CD14-positive monocyte (primary cell): ENCODE measurements at regions not wholly inside any gene's neighbourhood (a gene's known extent, or its start where the extent isn't known, plus 50 kb on each side); places are given as distances from the start of the nearest gene placed in this dataset.
"Not testable (repeated sequence)": the region's sequence is repeated elsewhere in the genome, so short reads cannot be mapped to it uniquely, and the experiment has no call there.

Experiments
- DNase-seq, 3 donors: peaks; one replicate each; pipeline ENCODE4 v3.0.0-alpha.2; 2011 to 2022
- H2AFZ ChIP-seq: 2 replicates; pipeline ENCODE4 v1.6.0; 2012; ENCODE audit warnings: mild to moderate bottlenecking, low read depth, low read length, inconsistent platforms; ENCODE audit not compliant: insufficient read depth, poor library complexity, severe bottlenecking
- H3K27ac ChIP-seq, 2 donors: 1 replicate in 1 of 2; 2 replicates in 1 of 2; pipeline ENCODE4 v1.5.1; 2012 to 2013; ENCODE audit warnings: low read length in 2 of 2, control low read depth in 1 of 2, inconsistent platforms in 1 of 2, low read depth in 1 of 2, mild to moderate bottlenecking in 1 of 2
- H3K27me3 ChIP-seq, 2 donors: one replicate each; pipeline versions ENCODE4 v1.6.0 to v1.6.1; 2011 to 2013; ENCODE audit warnings: low read length in 2 of 2; ENCODE audit not compliant: control insufficient read depth in 2 of 2, insufficient read depth in 2 of 2
- H3K36me3 ChIP-seq, 2 donors: replicated peaks in 1 of 2; 1 replicate in 1 of 2; 2 replicates in 1 of 2; pipeline versions ENCODE4 v1.5.1 to v1.6.1; 2012 to 2013; ENCODE audit warnings: low read length in 2 of 2, control low read depth in 1 of 2, inconsistent platforms in 1 of 2, mild to moderate bottlenecking in 1 of 2; ENCODE audit not compliant: insufficient read depth in 2 of 2, control insufficient read depth in 1 of 2
- H3K4me1 ChIP-seq, 2 donors: 1 replicate in 1 of 2; 2 replicates in 1 of 2; pipeline versions ENCODE4 v1.5.1 to v1.6.1; 2012 to 2013; ENCODE audit warnings: low read length in 2 of 2, control low read depth in 1 of 2, inconsistent platforms in 1 of 2, mild to moderate bottlenecking in 1 of 2, moderate library complexity in 1 of 2; ENCODE audit not compliant: insufficient read depth in 2 of 2, control insufficient read depth in 1 of 2
- H3K4me2 ChIP-seq: replicated peaks from 2 replicates; pipeline ENCODE3; 2012; ENCODE audit warnings: low read length, moderate library complexity, mild to moderate bottlenecking; ENCODE audit not compliant: poor library complexity, severe bottlenecking; ENCODE audit errors: extremely low read depth
- H3K4me3 ChIP-seq, 3 experiments: fragments of 200-600 bp in 1 of 3; sonication (generic) in 1 of 3; replicated peaks in 1 of 3; 1 replicate in 2 of 3; 2 replicates in 1 of 3; pipeline ENCODE4 v1.5.1; 2011 to 2013; ENCODE audit warnings: low read length in 3 of 3, mild to moderate bottlenecking in 3 of 3, control low read depth in 2 of 3, low read depth in 2 of 3, inconsistent platforms in 1 of 3, moderate library complexity in 1 of 3
- H3K79me2 ChIP-seq: 2 replicates; pipeline ENCODE4 v1.6.0; 2012; ENCODE audit warnings: mild to moderate bottlenecking, control low read depth, inconsistent platforms, low read length, moderate library complexity; ENCODE audit not compliant: insufficient read depth
- H3K9ac ChIP-seq: 2 replicates; pipeline ENCODE4 v1.6.0; 2017; ENCODE audit warnings: low read length, mild to moderate bottlenecking; ENCODE audit not compliant: insufficient read depth, poor library complexity, severe bottlenecking
- H3K9me3 ChIP-seq, 2 donors: replicated peaks in 1 of 2; 1 replicate in 1 of 2; 2 replicates in 1 of 2; pipeline versions ENCODE4 v1.5.1 to v1.6.1; 2012 to 2013; ENCODE audit warnings: low read length in 2 of 2, control low read depth in 1 of 2; ENCODE audit not compliant: control insufficient read depth in 1 of 2, insufficient read depth in 1 of 2
- H4K20me1 ChIP-seq: 2 replicates; pipeline ENCODE4 v1.6.0; 2012; ENCODE audit warnings: mild to moderate bottlenecking, low read length, control low read depth, moderate library complexity; ENCODE audit not compliant: insufficient read depth
- H3K27ac Mint-ChIP-seq, 7 donors: one replicate each; pipeline ENCODE4 v1.8.0; 2020; ENCODE audit warnings: mild to moderate bottlenecking in 7 of 7, mixed read lengths in 7 of 7, moderate library complexity in 6 of 7, inconsistent platforms in 2 of 7
- H3K27me3 Mint-ChIP-seq, 3 donors: one replicate each; pipeline ENCODE4 v1.8.0; 2021 to 2022; ENCODE audit warnings: low read depth in 3 of 3, mild to moderate bottlenecking in 3 of 3, mixed read lengths in 3 of 3, moderate library complexity in 3 of 3, inconsistent platforms in 1 of 3
- H3K36me3 Mint-ChIP-seq, 2 donors: one replicate each; pipeline ENCODE4 v1.8.0; 2020; ENCODE audit warnings: mixed read lengths in 2 of 2, inconsistent platforms in 1 of 2, mild to moderate bottlenecking in 1 of 2
- H3K4me1 Mint-ChIP-seq: one replicate; pipeline ENCODE4 v1.8.0; 2020; ENCODE audit warnings: mild to moderate bottlenecking, mixed read lengths
- H3K4me3 Mint-ChIP-seq, 2 donors: one replicate each; pipeline ENCODE4 v1.8.0; 2020; ENCODE audit warnings: mild to moderate bottlenecking in 2 of 2, mixed read lengths in 2 of 2, moderate library complexity in 1 of 2
- H3K9me3 Mint-ChIP-seq, 7 donors: one replicate each; pipeline ENCODE4 v1.8.0; 2020 to 2022; ENCODE audit warnings: mixed read lengths in 7 of 7, mild to moderate bottlenecking in 6 of 7, moderate library complexity in 6 of 7, inconsistent platforms in 2 of 7
- WGBS: methylation state at CpG from one replicate; pipeline ENCODE4 v1.1.5; 2013; ENCODE audit warnings: missing lambda C conversion rate; ENCODE audit not compliant: insufficient coverage; 5-methylcytosine and 5-hydroxymethylcytosine counted together
- intact Hi-C, 2 donors: fragments of 100-400 bp; cut with micrococcal nuclease; formaldehyde crosslinking; loops; one replicate each; pipeline versions ENCODE4 v1.15.0 to v1.15.1; 2023
- TF ChIP-seq, protein P1 (sequence below): fragments of 200-600 bp; IDR thresholded peaks from one replicate; pipeline ENCODE4 v1.8.0; 2022; ENCODE audit warnings: antibody characterized with exemption, mild to moderate bottlenecking

DNA sequence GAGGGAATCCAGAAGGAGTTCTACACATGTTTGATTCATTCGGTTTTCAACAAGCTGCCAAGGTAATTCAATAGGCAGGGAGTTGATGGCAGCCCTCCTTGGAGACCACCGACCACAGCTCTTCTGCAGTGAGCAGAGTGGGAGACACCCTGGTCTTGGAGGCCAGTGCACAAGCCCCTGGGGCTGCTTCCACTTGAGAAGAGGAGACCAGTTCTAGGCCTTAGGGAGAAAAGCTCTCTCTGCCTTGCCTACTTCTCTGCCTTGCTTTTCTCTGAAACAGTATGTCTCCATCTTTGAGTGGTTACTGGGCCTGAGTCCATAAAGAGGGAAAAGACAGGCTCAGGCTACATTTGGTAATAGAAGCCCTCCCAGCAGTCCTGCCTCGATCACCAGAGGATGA lies 671.9 kb downstream of the UQCRFS1 start:
- Histone ChIP-seq H3K4me2 (no peak overlapping the region), H3K4me1 (no peaks in the 10 kb centered on the region), H3K79me2 (no peaks in the 10 kb centered on the region), H2AFZ (no peak overlapping the region), H3K27me3 (no peaks in the 10 kb centered on the region), H3K9ac (no peak overlapping the region), H3K27ac (no peak overlapping the region), H4K20me1 (no peaks in the 10 kb centered on the region), H3K36me3 (no peaks in the 10 kb centered on the region), H3K4me3 (no peak overlapping the region), H3K9me3 (peaks cover 0 to 6% of the 10 kb centered on the region in 2 donors)
- 100% methylated on average over 3 of the region's 3 CpGs for WGBS
- H3K36me3 Mint-ChIP-seq, result no peaks in the 10 kb centered on the region
- H3K4me3 Mint-ChIP-seq, result no peak overlapping the region
- TF ChIP-seq, protein P1, sequence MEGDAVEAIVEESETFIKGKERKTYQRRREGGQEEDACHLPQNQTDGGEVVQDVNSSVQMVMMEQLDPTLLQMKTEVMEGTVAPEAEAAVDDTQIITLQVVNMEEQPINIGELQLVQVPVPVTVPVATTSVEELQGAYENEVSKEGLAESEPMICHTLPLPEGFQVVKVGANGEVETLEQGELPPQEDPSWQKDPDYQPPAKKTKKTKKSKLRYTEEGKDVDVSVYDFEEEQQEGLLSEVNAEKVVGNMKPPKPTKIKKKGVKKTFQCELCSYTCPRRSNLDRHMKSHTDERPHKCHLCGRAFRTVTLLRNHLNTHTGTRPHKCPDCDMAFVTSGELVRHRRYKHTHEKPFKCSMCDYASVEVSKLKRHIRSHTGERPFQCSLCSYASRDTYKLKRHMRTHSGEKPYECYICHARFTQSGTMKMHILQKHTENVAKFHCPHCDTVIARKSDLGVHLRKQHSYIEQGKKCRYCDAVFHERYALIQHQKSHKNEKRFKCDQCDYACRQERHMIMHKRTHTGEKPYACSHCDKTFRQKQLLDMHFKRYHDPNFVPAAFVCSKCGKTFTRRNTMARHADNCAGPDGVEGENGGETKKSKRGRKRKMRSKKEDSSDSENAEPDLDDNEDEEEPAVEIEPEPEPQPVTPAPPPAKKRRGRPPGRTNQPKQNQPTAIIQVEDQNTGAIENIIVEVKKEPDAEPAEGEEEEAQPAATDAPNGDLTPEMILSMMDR, result no peak
- H3K27me3 Mint-ChIP-seq, result peaks cover 0 to 4% (median 2%) of the 10 kb centered on the region in 3 donors
- intact Hi-C loops, result no loop called here
- no peaks in the 10 kb centered on the region for H3K4me1 Mint-ChIP-seq
- no peak overlapping the region for H3K27ac Mint-ChIP-seq
- DNase-seq, result no peak
- H3K9me3 Mint-ChIP-seq, result peaks cover 2 to 13% (median 8%) of the 10 kb centered on the region in 7 donors

DNA sequence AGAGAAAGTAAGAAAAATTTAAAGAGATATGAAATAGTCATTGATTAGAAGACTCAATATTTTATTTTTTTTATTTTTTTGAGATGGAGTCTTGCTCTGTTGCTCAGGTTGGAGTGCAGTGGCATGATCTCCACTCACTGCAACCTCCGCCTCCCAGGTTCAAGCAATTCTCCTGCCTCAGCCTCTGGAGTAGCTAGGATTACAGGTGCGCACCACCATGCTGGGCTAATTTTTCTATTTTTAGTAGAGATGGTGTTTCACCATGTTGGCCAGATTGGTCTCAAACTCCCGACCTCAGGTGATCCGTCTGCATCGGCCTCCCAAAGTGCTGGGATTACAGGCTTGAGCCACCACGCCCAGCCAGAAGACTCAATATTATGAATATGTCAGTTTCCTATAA lies 672.6 kb downstream of the UQCRFS1 start:
- H3K4me3 Mint-ChIP-seq, H3K27me3 Mint-ChIP-seq, H3K9ac ChIP-seq, H3K27me3 ChIP-seq, intact Hi-C loops, DNase-seq, H3K36me3 ChIP-seq, H3K9me3 ChIP-seq, H3K36me3 Mint-ChIP-seq, H3K4me3 ChIP-seq, H2AFZ ChIP-seq, H3K79me2 ChIP-seq, H3K4me2 ChIP-seq, H3K4me1 Mint-ChIP-seq, H4K20me1 ChIP-seq, H3K27ac Mint-ChIP-seq, H3K27ac ChIP-seq, H3K4me1 ChIP-seq: not testable (repeated sequence)
- no CpG with 5 or more reads among the region's 6 CpGs for WGBS
- peaks cover 2 to 14% (median 8%) of the 10 kb centered on the region in 7 donors for H3K9me3 Mint-ChIP-seq
